ENCODE measurements at regions not wholly inside any gene's neighbourhood (a gene's known extent, or its start where the extent isn't known, plus 50 kb on each side); places are given as distances from the start of the nearest gene placed in this dataset.

GRCh38 chr2:76544901-76545300 lies 834.2 kb upstream of the GCFC2 start:
- TF ChIP-seq, protein P1, sequence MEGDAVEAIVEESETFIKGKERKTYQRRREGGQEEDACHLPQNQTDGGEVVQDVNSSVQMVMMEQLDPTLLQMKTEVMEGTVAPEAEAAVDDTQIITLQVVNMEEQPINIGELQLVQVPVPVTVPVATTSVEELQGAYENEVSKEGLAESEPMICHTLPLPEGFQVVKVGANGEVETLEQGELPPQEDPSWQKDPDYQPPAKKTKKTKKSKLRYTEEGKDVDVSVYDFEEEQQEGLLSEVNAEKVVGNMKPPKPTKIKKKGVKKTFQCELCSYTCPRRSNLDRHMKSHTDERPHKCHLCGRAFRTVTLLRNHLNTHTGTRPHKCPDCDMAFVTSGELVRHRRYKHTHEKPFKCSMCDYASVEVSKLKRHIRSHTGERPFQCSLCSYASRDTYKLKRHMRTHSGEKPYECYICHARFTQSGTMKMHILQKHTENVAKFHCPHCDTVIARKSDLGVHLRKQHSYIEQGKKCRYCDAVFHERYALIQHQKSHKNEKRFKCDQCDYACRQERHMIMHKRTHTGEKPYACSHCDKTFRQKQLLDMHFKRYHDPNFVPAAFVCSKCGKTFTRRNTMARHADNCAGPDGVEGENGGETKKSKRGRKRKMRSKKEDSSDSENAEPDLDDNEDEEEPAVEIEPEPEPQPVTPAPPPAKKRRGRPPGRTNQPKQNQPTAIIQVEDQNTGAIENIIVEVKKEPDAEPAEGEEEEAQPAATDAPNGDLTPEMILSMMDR (conservative IDR thresholded peaks at IDR 0.05; ENCODE audit: low read depth), result no peak
- no peak overlapping the region for H3K27ac ChIP-seq
- POLR2A ChIA-PET (ENCODE audit: low non-redundant PET), result no interaction called here
- no peak for DNase-seq (ENCODE audit: low spot score)
- CTCF ChIA-PET, result no interaction called here

DNA sequence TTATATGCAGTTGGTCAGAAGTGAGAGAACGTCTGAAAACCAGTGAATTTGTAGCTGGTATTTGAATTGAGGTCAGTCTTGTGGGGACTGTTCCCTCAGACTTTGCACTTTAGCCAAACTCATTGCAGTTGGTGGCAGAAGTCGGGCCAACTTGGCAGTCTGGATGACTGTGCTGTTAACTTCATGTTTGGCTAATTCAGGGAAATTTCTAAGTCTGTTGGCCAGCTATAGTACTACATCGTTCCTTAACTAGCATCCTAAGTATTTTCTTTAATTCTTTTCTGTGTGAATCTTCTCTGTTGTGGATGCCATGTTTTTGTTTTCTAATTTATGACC lies 806.8 kb upstream of the GCFC2 start:
- TF ChIP-seq, protein P1 (conservative IDR thresholded peaks at IDR 0.05; ENCODE audit: low read depth), result no peak
- POLR2A ChIA-PET (ENCODE audit: low non-redundant PET), result no interaction called here
- CTCF ChIA-PET, result no interaction called here
- no peak for DNase-seq (ENCODE audit: low spot score)
- H3K27ac ChIP-seq, result no peak overlapping the region

GRCh38 chr2:76516861-76517573 lies 806.3 kb upstream of the GCFC2 start:
- POLR2A ChIA-PET (ENCODE audit: low non-redundant PET), result no interaction called here
- H3K27ac ChIP-seq, result no peak overlapping the region
- CTCF ChIA-PET, result interaction anchor here (0.6 to 1.0 kb wide), 4 partner anchors 18 to 39 kb away, joined by 3 to 7 read pairs (median 4); no protein-coding TSS in a partner anchor
- no peak for DNase-seq (ENCODE audit: low spot score)
- TF ChIP-seq, protein P1 (conservative IDR thresholded peaks at IDR 0.05; ENCODE audit: low read depth), result no peak

- ChIA-PET CTCF (no interaction called here), POLR2A (ENCODE audit: low non-redundant PET) (no interaction called here)
- no peak for DNase-seq (ENCODE audit: low spot score)
- H3K27ac ChIP-seq, result no peak overlapping the region
- TF ChIP-seq, protein P1 (conservative IDR thresholded peaks at IDR 0.05; ENCODE audit: low read depth), result no peak
Measured at GRCh38 chr2:76512201-76512820, 801.6 kb upstream of the GCFC2 start.

- no peak for DNase-seq (ENCODE audit: low spot score)
- ChIA-PET CTCF (no interaction called here), POLR2A (ENCODE audit: low non-redundant PET) (no interaction called here)
- H3K27ac ChIP-seq, result no peak overlapping the region
- TF ChIP-seq, protein P1 (conservative IDR thresholded peaks at IDR 0.05; ENCODE audit: low read depth), result no peak
Measured at GRCh38 chr2:76506538-76506937, 795.8 kb upstream of the GCFC2 start.

GRCh38 chr2:76501641-76502040 lies 790.9 kb upstream of the GCFC2 start:
- DNase-seq (ENCODE audit: low spot score), result no peak
- ChIA-PET CTCF (no interaction called here), POLR2A (ENCODE audit: low non-redundant PET) (no interaction called here)
- TF ChIP-seq, protein P1 (conservative IDR thresholded peaks at IDR 0.05; ENCODE audit: low read depth), result no peak
- H3K27ac ChIP-seq, result no peak overlapping the region

Measured in RWPE1 (cell line).